HCT116 (cell line): ENCODE measurements at regions not wholly inside any gene's neighbourhood (a gene's known extent, or its start where the extent isn't known, plus 50 kb on each side); places are given as distances from the start of the nearest gene placed in this dataset.

Experiments used
- ATAC-seq: fragments of 200-7000 bp; cut with Tn5 transposase; 2 replicates; pipeline ENCODE4 v1.9.1; 2020; ENCODE audit warnings: mild to moderate bottlenecking, moderate library complexity
- BruUV-seq: library from RNA; stranded (reverse); fragments of 400-500 nt; replicated peaks from 2 replicates; lab custom pipeline; 2021; lab: Mats Ljungman, UMichigan
- CTCF ChIA-PET: fragments of 300-600 bp; sonication (Branson Sonifier 250); formaldehyde crosslinking; loops from one replicate; lab custom pipeline; 2021; ENCODE audit warnings: antibody characterized with exemption; lab: Charles Lee
- POLR2A ChIA-PET: fragments of 300-600, 350-600 bp; sonication (Branson Sonifier 250); formaldehyde crosslinking; loops from one replicate; lab custom pipeline; 2021; ENCODE audit warnings: antibody characterized with exemption; lab: Charles Lee
- RAD21 ChIA-PET, 2 experiments: fragments of 300-600 bp; sonication (Branson Sonifier 250); formaldehyde crosslinking; loops; one replicate each; lab custom pipeline; 2023; ENCODE audit warnings: low total read pairs in 2 of 2; ENCODE audit not compliant: uncharacterized antibody in 2 of 2, unreplicated experiment in 2 of 2, low non-redundant PET in 1 of 2; lab: Charles Lee
- DNase-seq: peaks from one replicate; pipeline ENCODE4 v3.0.0-alpha.2; 2010; ENCODE audit warnings: low read depth, low spot score
- H2AFZ ChIP-seq: fragments of 200-600 bp; shearing (Covaris generic), sonication (generic); 2 replicates; pipeline ENCODE4 v1.6.1; 2017; ENCODE audit warnings: low read depth, mixed run types, mixed read lengths, antibody characterized with exemption, low read length; ENCODE audit not compliant: poor library complexity, severe bottlenecking
- H3K27ac ChIP-seq: 2 replicates; pipeline ENCODE4 v1.5.1; 2012; ENCODE audit warnings: low read depth, low read length
- H3K27me3 ChIP-seq: fragments of 200-600 bp; sonication (generic); 2 replicates; pipeline ENCODE4 v1.6.1; 2016; ENCODE audit warnings: mixed run types, low read length, mixed read lengths; ENCODE audit not compliant: insufficient read depth
- H3K36me3 ChIP-seq, 2 experiments: fragments of 200-500 bp in 1 of 2; fragments of 200-600 bp in 1 of 2; sonication (Bioruptor generic) in 1 of 2; sonication (generic) in 1 of 2; 2 replicates each; pipeline versions ENCODE4 v1.5.1 to v1.6.1; 2014 to 2016; ENCODE audit warnings: low read length in 2 of 2, inconsistent platforms in 1 of 2, mixed read lengths in 1 of 2, mixed run types in 1 of 2; ENCODE audit not compliant: insufficient read depth in 2 of 2, control insufficient read depth in 1 of 2
- H3K4me1 ChIP-seq, 2 experiments: fragments of 200-600 bp in 1 of 2; sonication (generic) in 1 of 2; 2 replicates each; pipeline versions ENCODE4 v1.5.1 to v1.6.1; 2012 to 2017; ENCODE audit warnings: low read length in 2 of 2, inconsistent platforms in 1 of 2, mild to moderate bottlenecking in 1 of 2, mixed read lengths in 1 of 2, mixed run types in 1 of 2, moderate library complexity in 1 of 2; ENCODE audit not compliant: insufficient read depth in 2 of 2, control insufficient read depth in 1 of 2
- H3K4me2 ChIP-seq: fragments of 200-600 bp; sonication (generic); 2 replicates; pipeline ENCODE4 v1.6.1; 2017; ENCODE audit warnings: mixed run types, low read length, mixed read lengths
- H3K4me3 ChIP-seq, 2 experiments: fragments of 200-600 bp in 1 of 2; sonication (generic) in 1 of 2; replicated peaks in 1 of 2; 2 replicates each; pipeline ENCODE4 v1.5.1; 2011 to 2016; ENCODE audit warnings: low read length in 2 of 2, control low read depth in 1 of 2, low read depth in 1 of 2, mild to moderate bottlenecking in 1 of 2, mixed read lengths in 1 of 2, mixed run types in 1 of 2
- H3K79me2 ChIP-seq: fragments of 200-600 bp; sonication (generic); 2 replicates; pipeline ENCODE4 v1.6.1; 2017; ENCODE audit warnings: mild to moderate bottlenecking, mixed run types, low read length, moderate library complexity, mixed read lengths; ENCODE audit not compliant: insufficient read depth
- H3K9ac ChIP-seq: fragments of 200-600 bp; sonication (generic); 2 replicates; pipeline ENCODE4 v1.6.1; 2016; ENCODE audit warnings: low read length, mixed read lengths
- H3K9me2 ChIP-seq: fragments of 200-600 bp; sonication (generic), shearing (Covaris generic); 2 replicates; pipeline ENCODE4 v1.6.1; 2017; ENCODE audit warnings: mixed run types, mild to moderate bottlenecking, moderate library complexity; ENCODE audit not compliant: insufficient read depth
- H3K9me3 ChIP-seq, 2 experiments: fragments of 200-500 bp in 1 of 2; fragments of 200-600 bp in 1 of 2; sonication (Bioruptor generic) in 1 of 2; sonication (generic) in 1 of 2; 2 replicates each; pipeline ENCODE4 v1.6.1; 2014 to 2017; ENCODE audit warnings: low read length in 2 of 2, mixed read lengths in 2 of 2, inconsistent platforms in 1 of 2, low read depth in 1 of 2, mild to moderate bottlenecking in 1 of 2, mixed run types in 1 of 2, moderate library complexity in 1 of 2; ENCODE audit not compliant: control insufficient read depth in 1 of 2, insufficient read depth in 1 of 2
- H4K20me1 ChIP-seq: fragments of 200-600 bp; sonication (generic), shearing (Covaris generic); 2 replicates; pipeline ENCODE4 v1.6.1; 2017; ENCODE audit warnings: mixed run types, mild to moderate bottlenecking, moderate library complexity; ENCODE audit not compliant: insufficient read depth
- CBX3 ChIP-seq: IDR thresholded peaks from 2 replicates; pipeline ENCODE4 v1.6.1; 2012; ENCODE audit warnings: low read depth
- CEBPB ChIP-seq: IDR thresholded peaks from 2 replicates; pipeline ENCODE4 v1.6.1; 2012; ENCODE audit warnings: low read depth
- ELF1 ChIP-seq: IDR thresholded peaks from 2 replicates; pipeline ENCODE4 v1.6.1; 2012; ENCODE audit warnings: low read depth, borderline replicate concordance
- EZH2 ChIP-seq: fragments of 200-600 bp; sonication (generic); IDR thresholded peaks from 2 replicates; pipeline ENCODE4 v1.6.1; 2017; ENCODE audit warnings: antibody characterized with exemption, mixed run types
- JUND ChIP-seq: IDR thresholded peaks from 2 replicates; pipeline ENCODE4 v1.6.1; 2012
- MAX ChIP-seq: IDR thresholded peaks from 2 replicates; pipeline ENCODE4 v1.6.1; 2012
- POLR2A ChIP-seq: IDR thresholded peaks from 2 replicates; pipeline ENCODE4 v1.7.0; 2011; ENCODE audit warnings: borderline replicate concordance; ENCODE audit not compliant: insufficient read depth, insufficient read length; ENCODE audit errors: extremely low read depth
- POLR2AphosphoS5 ChIP-seq: IDR thresholded peaks from 2 replicates; pipeline ENCODE4 v1.6.1; 2011; ENCODE audit warnings: mild to moderate bottlenecking, low read depth, low read length, moderate library complexity
- RAD21 ChIP-seq: IDR thresholded peaks from 2 replicates; pipeline ENCODE4 v1.6.1; 2012; ENCODE audit warnings: low read depth, mild to moderate bottlenecking
- REST ChIP-seq: IDR thresholded peaks from 2 replicates; pipeline ENCODE4 v1.6.1; 2012; ENCODE audit warnings: low read depth
- SP1 ChIP-seq: IDR thresholded peaks from 2 replicates; pipeline ENCODE4 v1.6.1; 2012; ENCODE audit warnings: low read depth
- SRF ChIP-seq: IDR thresholded peaks from 2 replicates; pipeline ENCODE4 v1.6.1; 2012; ENCODE audit warnings: low read depth
- TCF7L2 ChIP-seq: IDR thresholded peaks from 2 replicates; pipeline ENCODE4 v1.7.0; 2011; ENCODE audit warnings: borderline replicate concordance, inconsistent platforms; ENCODE audit not compliant: insufficient read depth, insufficient read length; ENCODE audit errors: extremely low read depth
- YY1 ChIP-seq: IDR thresholded peaks from 2 replicates; pipeline ENCODE4 v1.6.1; 2011; ENCODE audit warnings: low read length, low read depth, moderate library complexity, mild to moderate bottlenecking; ENCODE audit not compliant: insufficient replicate concordance; ENCODE audit errors: extremely low read depth
- intact Hi-C: fragments of 100-400 bp; cut with micrococcal nuclease; formaldehyde crosslinking; loops from 2 replicates; pipeline ENCODE4 v1.10.0; 2022
- TF ChIP-seq, protein P1 (sequence below), 3 experiments: fragments of 200-600 bp in 1 of 3; sonication (generic) in 1 of 3; IDR thresholded peaks in 2 of 3; conservative IDR thresholded peaks in 1 of 3; 2 replicates each; pipeline ENCODE4 v1.5.1; 2012 to 2017; ENCODE audit warnings: low read depth in 2 of 3, low read length in 2 of 3, antibody characterized with exemption in 1 of 3, borderline replicate concordance in 1 of 3, control low read depth in 1 of 3, mild to moderate bottlenecking in 1 of 3, mixed read lengths in 1 of 3, mixed run types in 1 of 3, moderate library complexity in 1 of 3; ENCODE audit not compliant: insufficient read depth in 1 of 3
- TF ChIP-seq, protein P2 (sequence below): IDR thresholded peaks from 2 replicates; pipeline ENCODE4 v1.6.1; 2012

DNA sequence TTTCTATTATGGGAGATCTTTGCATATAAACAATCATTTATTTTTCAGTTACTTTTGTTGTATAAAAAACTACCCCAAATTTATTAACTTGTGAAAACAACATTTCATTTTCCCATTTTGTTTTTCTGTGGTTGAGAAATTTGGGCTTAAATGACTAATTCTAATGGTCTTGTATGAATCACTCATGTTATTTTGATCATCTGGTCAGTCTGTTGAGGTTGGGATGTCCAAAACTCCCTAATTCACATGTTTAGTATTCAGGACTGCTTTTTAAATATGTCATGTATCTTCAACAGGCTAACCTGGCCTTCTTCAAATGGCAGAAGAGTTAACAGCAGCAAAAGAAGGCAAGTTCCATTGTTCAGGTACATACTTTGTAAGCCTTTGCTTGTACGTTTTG lies 788.1 kb downstream of the TRIB2 start:
- Histone ChIP-seq H3K4me3 (no peak overlapping the region), H3K36me3 (no peaks in the 10 kb centered on the region), H3K27ac (no peak overlapping the region), H3K9me2 (no peaks in the 10 kb centered on the region), H3K4me1 (no peaks in the 10 kb centered on the region), H2AFZ (no peak overlapping the region), H3K27me3 (no peaks in the 10 kb centered on the region), H3K4me2 (no peak overlapping the region), H3K9ac (no peak overlapping the region), H3K9me3 (peaks cover 8 to 19% of the 10 kb centered on the region in 2 experiments; a peak in 2 of 4 replicates), H3K79me2 (no peaks in the 10 kb centered on the region), H4K20me1 (no peaks in the 10 kb centered on the region)
- POLR2A ChIA-PET, result no interaction called here
- DNase-seq (no peak), ATAC-seq (no peak)
- RAD21 ChIA-PET, result no interaction called here
- no TSS peak for BruUV-seq
- intact Hi-C loops, result no loop called here
- CTCF ChIA-PET, result no interaction called here
- no peak for TF ChIP-seq JUND

DNA sequence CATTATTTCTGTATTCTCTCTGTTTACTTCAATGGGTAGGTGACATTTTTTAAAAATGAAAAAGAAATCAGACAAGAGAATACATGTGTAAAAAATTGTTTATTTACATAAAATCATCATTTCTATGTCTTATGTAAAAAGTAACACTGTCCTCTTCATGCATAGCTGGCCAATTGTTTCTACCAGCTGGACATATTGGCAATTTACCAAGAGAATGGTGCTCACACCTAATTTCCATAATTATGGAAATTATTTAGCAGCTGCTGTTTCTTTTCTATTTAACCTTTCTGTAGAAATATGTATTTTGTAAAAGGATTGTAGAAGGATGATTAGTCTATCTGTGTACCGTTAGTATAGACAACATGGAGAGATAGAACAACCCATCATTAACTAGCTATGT lies 791.9 kb downstream of the TRIB2 start:
- Histone ChIP-seq H3K36me3 (no peaks in the 10 kb centered on the region), H2AFZ (no peak overlapping the region)
- ATAC-seq, result no peak
- no peak for TF ChIP-seq SP1
- no peak for TF ChIP-seq REST
- TF ChIP-seq ELF1, result no peak
- no peak for TF ChIP-seq RAD21
- no peak for TF ChIP-seq MAX
- no peak for TF ChIP-seq CEBPB
- no peak for TF ChIP-seq POLR2A
- TF ChIP-seq YY1, result no peak
- TF ChIP-seq TCF7L2, result no peak
- TF ChIP-seq POLR2AphosphoS5, result no peak
- no peak for TF ChIP-seq CBX3
- TF ChIP-seq, protein P1, sequence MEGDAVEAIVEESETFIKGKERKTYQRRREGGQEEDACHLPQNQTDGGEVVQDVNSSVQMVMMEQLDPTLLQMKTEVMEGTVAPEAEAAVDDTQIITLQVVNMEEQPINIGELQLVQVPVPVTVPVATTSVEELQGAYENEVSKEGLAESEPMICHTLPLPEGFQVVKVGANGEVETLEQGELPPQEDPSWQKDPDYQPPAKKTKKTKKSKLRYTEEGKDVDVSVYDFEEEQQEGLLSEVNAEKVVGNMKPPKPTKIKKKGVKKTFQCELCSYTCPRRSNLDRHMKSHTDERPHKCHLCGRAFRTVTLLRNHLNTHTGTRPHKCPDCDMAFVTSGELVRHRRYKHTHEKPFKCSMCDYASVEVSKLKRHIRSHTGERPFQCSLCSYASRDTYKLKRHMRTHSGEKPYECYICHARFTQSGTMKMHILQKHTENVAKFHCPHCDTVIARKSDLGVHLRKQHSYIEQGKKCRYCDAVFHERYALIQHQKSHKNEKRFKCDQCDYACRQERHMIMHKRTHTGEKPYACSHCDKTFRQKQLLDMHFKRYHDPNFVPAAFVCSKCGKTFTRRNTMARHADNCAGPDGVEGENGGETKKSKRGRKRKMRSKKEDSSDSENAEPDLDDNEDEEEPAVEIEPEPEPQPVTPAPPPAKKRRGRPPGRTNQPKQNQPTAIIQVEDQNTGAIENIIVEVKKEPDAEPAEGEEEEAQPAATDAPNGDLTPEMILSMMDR (IDR thresholded peaks at IDR 0.05 in 2 of 3, conservative IDR thresholded peaks at IDR 0.05 in 1 of 3; ENCODE audit: borderline replicate concordance in 1 of 3, insufficient read depth in 1 of 3, low read depth in 2 of 3, low read length in 2 of 3), result no peak
- no peak for TF ChIP-seq SRF
- TF ChIP-seq, protein P2, sequence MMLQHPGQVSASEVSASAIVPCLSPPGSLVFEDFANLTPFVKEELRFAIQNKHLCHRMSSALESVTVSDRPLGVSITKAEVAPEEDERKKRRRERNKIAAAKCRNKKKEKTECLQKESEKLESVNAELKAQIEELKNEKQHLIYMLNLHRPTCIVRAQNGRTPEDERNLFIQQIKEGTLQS, result no peak
- no peak for TF ChIP-seq EZH2
- TF ChIP-seq, all 23 proteins: peak for 0
- Histone ChIP-seq H3K27ac (no peak overlapping the region), H3K9me2 (no peaks in the 10 kb centered on the region), H3K27me3 (no peaks in the 10 kb centered on the region), H4K20me1 (no peaks in the 10 kb centered on the region), H3K9ac (no peak overlapping the region), H3K4me1 (no peaks in the 10 kb centered on the region), H3K4me3 (no peak overlapping the region), H3K9me3 (peaks cover 8 to 21% of the 10 kb centered on the region in 2 experiments; a peak in 2 of 4 replicates), H3K79me2 (no peaks in the 10 kb centered on the region), H3K4me2 (no peak overlapping the region)
- ChIA-PET CTCF (no interaction called here), RAD21 (no interaction called here), POLR2A (no interaction called here)
- BruUV-seq, result no TSS peak
- DNase-seq, result no peak
- intact Hi-C loops, result no loop called here
